ENCODE measurements at regions not wholly inside any gene's neighbourhood (a gene's known extent, or its start where the extent isn't known, plus 50 kb on each side); places are given as distances from the start of the nearest gene placed in this dataset.

DNA sequence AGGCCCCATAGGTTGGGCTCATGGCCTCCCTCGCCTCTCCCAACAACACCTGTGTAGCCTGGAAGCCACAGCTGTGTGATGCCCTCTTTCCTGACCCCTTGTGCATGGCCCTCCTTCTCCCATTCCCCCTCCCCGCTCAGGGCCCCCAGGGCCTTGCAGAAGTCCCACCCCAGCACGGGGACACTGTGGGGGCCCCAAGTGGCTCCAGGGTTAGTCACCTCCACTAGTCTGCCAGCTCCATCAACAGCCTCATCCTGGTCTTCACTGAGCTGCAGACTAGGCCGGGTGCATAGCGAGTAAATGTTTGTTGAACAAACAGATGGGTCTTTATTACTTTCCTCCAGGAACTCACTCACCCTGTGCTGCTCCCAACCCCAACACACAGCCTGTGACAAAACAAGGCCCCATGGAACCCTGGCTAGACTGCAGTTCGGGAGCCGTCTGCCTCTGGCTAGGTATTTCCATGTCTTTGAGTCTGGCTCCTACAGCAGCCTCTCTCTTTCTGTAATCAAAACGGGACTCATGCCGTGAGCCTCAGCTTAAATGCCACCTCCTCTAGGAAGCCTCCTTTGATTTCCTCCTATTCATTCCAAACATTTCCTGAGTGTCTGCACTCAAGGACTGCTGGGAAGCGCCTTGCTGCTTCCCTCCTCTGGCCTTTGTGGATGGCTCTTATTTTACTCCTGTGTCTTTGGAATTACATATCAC, 109.9 kb upstream of the ID2 start:
- no peaks in the 10 kb centered on the region for H3K27me3 ChIP-seq (ENCODE audit: control insufficient read depth, insufficient read depth, low read length)
- no peak overlapping the region for H3K4me3 ChIP-seq (ENCODE audit: low read depth, low read length)
- H3K4me1 ChIP-seq (ENCODE audit: control insufficient read depth, insufficient read depth, low read length) = peaks cover 8% of the 10 kb centered on the region
- H3K9me3 ChIP-seq (ENCODE audit: control insufficient read depth, insufficient read depth, low read length) = no peaks in the 10 kb centered on the region
- H3K36me3 ChIP-seq (ENCODE audit: control insufficient read depth, insufficient read depth, low read length) = no peaks in the 10 kb centered on the region
- no peak overlapping the region for H3K9ac ChIP-seq (ENCODE audit: low read depth, low read length)

DNA sequence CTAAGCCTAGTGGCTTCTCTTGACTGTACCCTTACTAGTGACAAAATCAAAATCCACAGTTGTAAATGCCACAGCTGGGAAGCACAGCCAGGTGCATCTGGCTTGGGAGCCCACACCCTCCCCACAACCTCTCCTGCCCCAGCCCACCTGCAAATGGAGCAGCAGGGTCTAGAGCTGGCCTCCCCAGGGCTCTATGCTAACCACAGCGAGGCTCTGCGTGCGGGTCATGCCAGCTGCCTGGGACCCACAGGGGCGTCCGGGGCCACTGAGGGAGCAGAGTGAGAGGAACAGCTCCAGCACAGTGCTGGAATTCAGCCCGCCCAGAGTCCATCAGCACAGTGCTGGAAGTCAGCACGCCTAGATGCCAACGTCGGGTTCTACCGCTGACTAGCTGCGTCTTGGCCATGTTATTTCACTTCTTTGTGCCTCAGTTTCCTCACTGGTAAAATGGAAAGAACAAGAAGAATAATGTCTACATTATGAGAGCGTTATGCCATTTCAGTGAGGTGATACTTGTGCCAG, 109.1 kb upstream of the ID2 start:
- H3K4me1 ChIP-seq (ENCODE audit: control insufficient read depth, insufficient read depth, low read length) = peaks cover 8% of the 10 kb centered on the region
- H3K36me3 ChIP-seq (ENCODE audit: control insufficient read depth, insufficient read depth, low read length) = no peaks in the 10 kb centered on the region
- no peak overlapping the region for H3K9ac ChIP-seq (ENCODE audit: low read depth, low read length)
- no peaks in the 10 kb centered on the region for H3K27me3 ChIP-seq (ENCODE audit: control insufficient read depth, insufficient read depth, low read length)
- no peaks in the 10 kb centered on the region for H3K9me3 ChIP-seq (ENCODE audit: control insufficient read depth, insufficient read depth, low read length)
- no peak overlapping the region for H3K4me3 ChIP-seq (ENCODE audit: low read depth, low read length)

DNA sequence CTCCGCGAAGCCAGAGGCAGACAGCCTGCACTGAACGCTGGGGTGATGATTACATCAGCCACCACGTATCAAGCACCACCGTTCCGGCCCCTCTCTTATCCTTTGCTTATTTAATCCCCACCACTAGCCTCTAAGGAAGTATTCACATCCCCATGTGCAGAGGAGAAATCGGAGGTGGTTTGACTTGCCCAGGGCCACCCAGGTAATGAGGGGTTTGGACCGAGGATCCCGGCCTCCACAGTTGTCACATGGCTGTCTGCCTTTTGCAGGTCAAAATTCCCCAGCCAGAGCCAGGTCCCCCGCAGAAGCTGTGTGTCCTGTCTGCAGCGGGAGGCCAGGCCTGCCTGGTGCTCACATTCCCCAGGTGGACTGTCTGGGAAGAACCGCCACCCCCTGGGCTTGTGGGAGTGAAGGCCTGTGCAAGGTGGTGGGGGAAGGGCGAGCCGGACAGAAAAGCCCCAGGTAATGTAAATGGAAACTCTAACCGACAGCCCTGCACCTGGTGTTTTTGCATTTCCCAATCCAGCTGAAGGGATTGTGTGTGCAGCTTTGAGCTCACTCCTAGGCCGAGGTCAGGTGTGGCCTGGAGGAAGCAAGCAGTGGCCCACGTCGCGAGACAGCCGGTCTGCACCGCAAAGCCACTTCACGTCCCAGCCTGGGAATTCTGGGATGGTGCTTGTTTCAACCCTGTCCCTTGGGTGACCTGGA, 108.5 kb upstream of the ID2 start:
- H3K36me3 ChIP-seq (ENCODE audit: control insufficient read depth, insufficient read depth, low read length) = no peaks in the 10 kb centered on the region
- H3K4me3 ChIP-seq (ENCODE audit: low read depth, low read length) = no peak overlapping the region
- H3K9me3 ChIP-seq (ENCODE audit: control insufficient read depth, insufficient read depth, low read length) = no peaks in the 10 kb centered on the region
- H3K4me1 ChIP-seq (ENCODE audit: control insufficient read depth, insufficient read depth, low read length) = peaks cover 8% of the 10 kb centered on the region
- H3K9ac ChIP-seq (ENCODE audit: low read depth, low read length) = no peak overlapping the region
- no peaks in the 10 kb centered on the region for H3K27me3 ChIP-seq (ENCODE audit: control insufficient read depth, insufficient read depth, low read length)

DNA sequence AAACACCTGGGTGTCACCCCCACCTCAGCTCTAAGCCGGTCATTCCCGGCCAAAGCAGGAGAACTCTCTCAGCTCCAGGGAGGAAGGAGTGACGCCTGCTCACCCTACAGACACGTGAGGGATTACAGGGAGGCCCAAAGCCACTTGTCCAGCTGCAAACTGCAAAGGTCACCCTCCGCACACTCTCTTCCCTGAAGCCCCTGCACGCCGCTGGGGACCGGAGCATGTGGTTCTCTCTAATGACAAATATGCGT, 108.0 kb upstream of the ID2 start:
- H3K27me3 ChIP-seq (ENCODE audit: control insufficient read depth, insufficient read depth, low read length) = no peaks in the 10 kb centered on the region
- no peak overlapping the region for H3K9ac ChIP-seq (ENCODE audit: low read depth, low read length)
- no peaks in the 10 kb centered on the region for H3K36me3 ChIP-seq (ENCODE audit: control insufficient read depth, insufficient read depth, low read length)
- no peak overlapping the region for H3K4me3 ChIP-seq (ENCODE audit: low read depth, low read length)
- no peaks in the 10 kb centered on the region for H3K9me3 ChIP-seq (ENCODE audit: control insufficient read depth, insufficient read depth, low read length)
- peaks cover 8% of the 10 kb centered on the region for H3K4me1 ChIP-seq (ENCODE audit: control insufficient read depth, insufficient read depth, low read length)

DNA sequence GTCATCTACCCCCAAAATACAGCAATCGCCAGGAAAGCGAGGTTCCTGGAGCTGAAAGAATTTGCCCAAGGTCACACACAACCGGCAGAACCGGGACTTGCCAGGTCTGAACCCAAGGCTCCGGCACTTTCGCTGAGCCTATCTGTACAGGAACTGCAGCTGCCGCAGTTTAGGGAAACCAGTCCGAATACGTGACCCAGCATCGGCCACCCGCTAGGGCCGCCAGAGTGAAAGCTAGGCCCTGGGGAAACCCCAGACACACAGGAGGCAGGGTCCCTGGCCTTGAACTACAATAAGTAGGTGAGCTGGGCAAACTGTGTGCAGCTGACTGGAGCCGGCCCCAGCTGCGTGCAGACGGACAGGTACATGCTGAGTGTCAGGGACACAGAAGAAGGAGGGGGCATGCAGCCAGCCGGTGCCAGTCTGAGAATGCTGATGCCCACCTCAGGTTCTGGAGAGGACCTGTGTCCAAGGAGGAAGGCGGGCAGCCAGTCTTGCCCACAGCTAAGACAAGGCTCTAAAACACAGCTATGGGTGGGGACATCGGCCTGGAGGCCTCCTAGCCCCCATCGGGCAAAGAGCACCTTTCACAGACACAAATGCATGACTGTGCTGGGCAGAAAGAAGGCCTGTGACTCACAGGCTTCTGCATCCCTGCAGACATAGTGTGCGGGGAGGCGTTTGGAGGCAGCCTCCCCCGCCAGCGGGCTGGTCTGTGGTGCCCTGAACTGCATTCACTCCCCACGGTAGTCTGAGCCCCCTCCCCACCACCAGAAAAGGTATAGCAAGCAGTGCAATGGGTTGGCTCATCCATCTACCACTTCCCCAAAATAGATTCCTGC, 107.4 kb upstream of the ID2 start:
- no peaks in the 10 kb centered on the region for H3K27me3 ChIP-seq (ENCODE audit: control insufficient read depth, insufficient read depth, low read length)
- H3K4me1 ChIP-seq (ENCODE audit: control insufficient read depth, insufficient read depth, low read length) = peaks cover 8% of the 10 kb centered on the region
- H3K9ac ChIP-seq (ENCODE audit: low read depth, low read length) = no peak overlapping the region
- no peaks in the 10 kb centered on the region for H3K9me3 ChIP-seq (ENCODE audit: control insufficient read depth, insufficient read depth, low read length)
- no peaks in the 10 kb centered on the region for H3K36me3 ChIP-seq (ENCODE audit: control insufficient read depth, insufficient read depth, low read length)
- H3K4me3 ChIP-seq (ENCODE audit: low read depth, low read length) = no peak overlapping the region

DNA sequence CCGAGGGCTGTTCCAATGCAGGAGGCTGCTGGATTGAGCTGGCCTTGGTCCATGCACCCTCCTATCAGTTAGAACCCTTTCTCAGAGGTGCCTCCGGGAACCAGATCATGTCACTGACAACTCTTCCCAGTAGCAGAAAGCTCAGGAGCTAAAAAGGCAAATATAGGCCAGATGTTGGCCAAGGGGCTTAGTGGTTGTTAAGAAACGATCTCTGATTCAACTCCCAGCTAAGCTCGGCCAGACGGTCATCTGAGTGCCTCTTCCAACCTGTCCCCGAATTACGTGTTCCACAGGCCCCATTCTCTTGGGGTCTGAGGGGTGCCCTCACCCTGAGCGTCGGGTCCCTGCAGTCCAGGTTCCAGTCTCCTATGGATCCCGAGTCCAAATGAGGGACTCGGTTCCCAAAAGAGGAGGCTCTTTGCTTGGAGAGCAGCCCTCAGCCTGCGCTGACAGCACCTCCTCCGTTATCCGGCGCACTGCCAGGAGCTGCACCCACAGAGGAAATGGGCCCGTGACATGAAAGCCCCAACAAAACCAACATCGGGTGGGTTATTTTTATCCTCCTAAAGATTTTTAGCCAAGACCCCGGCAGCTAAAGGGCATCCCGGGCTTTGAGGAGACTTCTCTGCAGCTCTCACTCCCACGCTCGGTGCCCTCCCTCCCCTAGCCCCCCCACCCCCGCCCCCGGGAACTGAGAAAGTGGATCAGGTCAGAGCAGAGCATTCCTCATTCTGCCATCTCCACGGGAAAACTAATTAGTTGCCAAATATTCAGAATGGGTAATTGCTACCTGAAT, 106.6 kb upstream of the ID2 start:
- Histone ChIP-seq H3K9ac (ENCODE audit: low read depth, low read length) (no peak overlapping the region), H3K4me3 (ENCODE audit: low read depth, low read length) (no peak overlapping the region), H3K27me3 (ENCODE audit: control insufficient read depth, insufficient read depth, low read length) (no peaks in the 10 kb centered on the region), H3K36me3 (ENCODE audit: control insufficient read depth, insufficient read depth, low read length) (no peaks in the 10 kb centered on the region), H3K9me3 (ENCODE audit: control insufficient read depth, insufficient read depth, low read length) (no peaks in the 10 kb centered on the region), H3K4me1 (ENCODE audit: control insufficient read depth, insufficient read depth, low read length) (peaks cover 8% of the 10 kb centered on the region)

DNA sequence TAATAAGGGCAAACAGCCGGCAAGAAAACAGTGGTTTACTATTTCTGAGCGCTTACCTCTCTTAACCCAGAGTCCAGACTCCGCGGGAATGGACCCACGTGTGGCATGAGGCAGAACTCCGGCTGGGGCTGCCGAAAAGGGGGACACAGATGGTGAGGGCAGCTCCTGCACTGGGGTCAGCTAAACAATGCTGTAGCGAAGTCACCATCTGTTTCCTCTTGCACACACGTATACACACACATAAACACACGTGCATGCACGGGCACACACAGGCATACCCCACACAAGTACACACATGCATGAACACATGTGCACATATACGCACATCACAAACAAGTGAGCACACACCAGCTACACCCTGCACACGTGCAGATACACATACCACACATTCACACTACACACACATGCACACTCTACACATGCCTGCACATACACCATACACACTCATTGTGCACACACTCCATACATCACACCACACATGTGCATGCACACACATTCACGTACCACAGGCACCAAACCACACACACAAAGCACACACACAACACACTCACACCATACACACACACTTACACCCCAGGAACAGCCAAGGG, 105.9 kb upstream of the ID2 start:
- Histone ChIP-seq H3K36me3 (ENCODE audit: control insufficient read depth, insufficient read depth, low read length) (no peaks in the 10 kb centered on the region), H3K27me3 (ENCODE audit: control insufficient read depth, insufficient read depth, low read length) (no peaks in the 10 kb centered on the region), H3K9ac (ENCODE audit: low read depth, low read length) (no peak overlapping the region), H3K4me3 (ENCODE audit: low read depth, low read length) (no peak overlapping the region), H3K9me3 (ENCODE audit: control insufficient read depth, insufficient read depth, low read length) (no peaks in the 10 kb centered on the region), H3K4me1 (ENCODE audit: control insufficient read depth, insufficient read depth, low read length) (peaks cover 8% of the 10 kb centered on the region)

DNA sequence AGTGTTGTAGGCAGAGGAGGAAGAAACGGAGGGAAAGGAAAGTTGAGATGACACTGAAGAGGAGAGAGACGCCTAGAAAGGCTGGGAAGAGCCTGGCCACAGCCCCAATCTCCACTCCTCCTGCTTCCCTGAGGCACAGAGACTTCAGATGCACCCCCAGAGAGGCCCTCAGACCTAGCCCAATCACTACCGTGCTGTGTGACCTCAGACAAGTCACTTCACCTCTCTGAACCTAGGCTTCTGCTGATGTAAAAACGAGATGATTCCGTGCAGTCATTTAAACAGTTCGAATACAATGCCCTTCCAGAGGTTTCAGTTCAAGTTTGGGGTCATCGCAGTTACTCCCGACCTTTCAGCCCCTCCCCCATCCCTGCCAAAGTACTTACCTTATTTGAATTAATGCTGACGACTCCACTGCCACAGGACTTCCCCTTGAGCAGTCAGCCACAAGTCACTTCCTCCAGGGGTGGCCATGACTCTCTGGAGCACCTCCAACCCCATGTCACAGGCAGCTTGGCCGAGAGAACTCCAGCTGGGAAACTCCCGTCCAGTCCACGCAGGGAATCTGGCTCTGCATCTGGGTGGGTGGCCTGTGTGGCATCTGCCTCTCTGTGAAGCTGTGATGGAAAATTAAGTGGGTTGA, 105.2 kb upstream of the ID2 start:
- Histone ChIP-seq H3K4me3 (ENCODE audit: low read depth, low read length) (no peak overlapping the region), H3K36me3 (ENCODE audit: control insufficient read depth, insufficient read depth, low read length) (no peaks in the 10 kb centered on the region), H3K9me3 (ENCODE audit: control insufficient read depth, insufficient read depth, low read length) (no peaks in the 10 kb centered on the region), H3K4me1 (ENCODE audit: control insufficient read depth, insufficient read depth, low read length) (peaks cover 8% of the 10 kb centered on the region), H3K27me3 (ENCODE audit: control insufficient read depth, insufficient read depth, low read length) (peaks cover 1% of the 10 kb centered on the region), H3K9ac (ENCODE audit: low read depth, low read length) (no peak overlapping the region)

DNA sequence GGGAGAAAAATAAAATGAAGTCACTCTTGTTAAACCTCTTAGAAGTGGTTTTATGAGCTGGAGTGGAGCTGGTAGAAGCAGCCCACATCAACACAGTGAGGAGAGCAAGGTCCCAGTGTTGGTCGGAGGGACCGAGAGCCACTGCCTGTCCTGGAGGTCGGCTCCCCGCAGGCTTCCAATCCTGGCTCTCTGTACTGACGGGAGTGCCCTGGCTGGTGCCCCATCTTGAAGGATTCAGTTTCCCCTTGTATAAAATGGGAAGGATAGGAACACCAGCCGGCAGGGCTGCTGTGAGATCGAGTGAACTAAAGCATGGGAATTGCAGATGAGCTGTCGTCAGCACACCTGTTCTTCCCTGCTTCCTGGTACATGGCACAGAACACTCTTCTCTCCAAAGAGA, 104.3 kb upstream of the ID2 start:
- H3K36me3 ChIP-seq (ENCODE audit: control insufficient read depth, insufficient read depth, low read length) = no peaks in the 10 kb centered on the region
- no peak overlapping the region for H3K4me3 ChIP-seq (ENCODE audit: low read depth, low read length)
- H3K4me1 ChIP-seq (ENCODE audit: control insufficient read depth, insufficient read depth, low read length) = peaks cover 8% of the 10 kb centered on the region
- H3K9ac ChIP-seq (ENCODE audit: low read depth, low read length) = no peak overlapping the region
- H3K27me3 ChIP-seq (ENCODE audit: control insufficient read depth, insufficient read depth, low read length) = peaks cover 9% of the 10 kb centered on the region
- H3K9me3 ChIP-seq (ENCODE audit: control insufficient read depth, insufficient read depth, low read length) = no peaks in the 10 kb centered on the region

DNA sequence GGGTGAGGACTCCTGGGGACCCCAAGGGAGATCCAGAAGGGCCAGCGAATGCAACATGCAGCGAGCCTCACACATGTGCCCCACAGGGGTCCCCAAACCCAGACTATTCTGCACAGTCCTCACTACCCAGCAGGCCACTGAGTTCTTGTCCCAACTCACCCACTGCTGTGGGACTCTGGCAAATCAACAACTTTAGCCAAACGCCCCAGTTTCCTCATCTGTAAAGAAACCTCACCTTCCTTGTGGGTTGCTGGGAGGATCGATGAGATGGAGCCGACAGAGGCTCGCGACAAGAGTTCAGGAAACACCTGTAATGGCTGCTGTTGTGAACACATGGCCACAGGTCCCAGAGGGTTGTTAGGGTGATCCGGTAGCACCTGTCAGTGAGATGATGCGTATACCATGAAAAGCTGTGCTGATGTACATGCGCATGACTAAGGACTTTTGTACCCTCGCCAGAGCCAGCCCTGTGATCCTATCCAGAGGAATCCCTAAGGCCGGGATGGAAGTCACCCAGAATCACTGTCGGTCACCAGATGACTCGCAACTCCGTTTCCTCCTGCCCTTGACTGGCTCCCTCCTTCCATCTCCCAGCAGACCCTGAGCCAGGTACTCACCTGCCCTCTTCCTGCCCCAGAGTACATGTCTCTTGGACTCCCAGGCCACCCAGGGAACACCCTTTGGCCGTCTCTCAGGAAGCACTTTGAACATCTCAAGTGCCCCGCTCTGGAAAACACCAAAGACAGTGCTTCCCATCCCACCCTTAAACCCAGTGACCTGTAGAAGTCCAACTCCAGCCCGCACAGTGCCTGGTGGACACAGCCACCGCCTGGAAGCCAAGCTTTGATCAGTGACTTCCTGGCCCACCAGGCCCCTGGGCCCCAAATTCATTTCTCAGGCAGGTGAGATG, 103.3 kb upstream of the ID2 start:
- Histone ChIP-seq H3K9ac (ENCODE audit: low read depth, low read length) (no peak overlapping the region), H3K9me3 (ENCODE audit: control insufficient read depth, insufficient read depth, low read length) (no peaks in the 10 kb centered on the region), H3K4me3 (ENCODE audit: low read depth, low read length) (no peak overlapping the region), H3K27me3 (ENCODE audit: control insufficient read depth, insufficient read depth, low read length) (peaks cover 15% of the 10 kb centered on the region), H3K4me1 (ENCODE audit: control insufficient read depth, insufficient read depth, low read length) (peaks cover 6% of the 10 kb centered on the region), H3K36me3 (ENCODE audit: control insufficient read depth, insufficient read depth, low read length) (no peaks in the 10 kb centered on the region)
